K562 (cell line): ENCODE measurements at regions not wholly inside any gene's neighbourhood (a gene's known extent, or its start where the extent isn't known, plus 50 kb on each side); places are given as distances from the start of the nearest gene placed in this dataset.

ENCODE experiments used
- ATAC-seq: fragments of 200-7000 bp; cut with Tn5 transposase; 3 replicates; pipeline ENCODE4 v1.9.1; 2020; ENCODE audit warnings: moderate library complexity
- BruUV-seq: library from RNA; stranded (reverse); fragments of 400-500 nt; replicated peaks from 2 replicates; lab custom pipeline; 2021; lab: Mats Ljungman, UMichigan
- CTCF ChIA-PET: fragments of 300-600 bp; formaldehyde crosslinking; extraction: SDS; loops from one replicate; lab custom pipeline; 2021; ENCODE audit warnings: low intra/inter-chr PET ratio; lab: Yijun Ruan, JAX
- POLR2A ChIA-PET: fragments of 300-600, 350-650 bp; sonication (Branson Sonifier 250); formaldehyde crosslinking; extraction: SDS; loops from one replicate; lab custom pipeline; 2021; ENCODE audit warnings: antibody characterized with exemption, inconsistent platforms; lab: Yijun Ruan, JAX
- DNase-seq, 4 experiments: peaks; one replicate each; pipeline versions ENCODE4 v3.0.0 to v3.0.0-alpha.2; 2011 to 2018; ENCODE audit warnings: low spot score in 3 of 4, mixed read lengths in 3 of 4; ENCODE audit errors: extremely low read depth in 1 of 4
- FAIRE-seq: peaks from 2 replicates; lab custom pipeline; 2011; peaks lifted over from hg19 to GRCh38; lab: Jason Lieb, UNC
- H2AFZ ChIP-seq: 2 replicates; pipeline ENCODE4 v1.6.0; 2011; ENCODE audit warnings: low read depth, low read length, control low read depth, inconsistent platforms
- H3K27ac ChIP-seq: fragments of 200-600 bp; 3 replicates; pipeline ENCODE4 v1.8.0; 2011; ENCODE audit warnings: low read depth, mild to moderate bottlenecking, control low read depth, inconsistent platforms, low read length, moderate library complexity, mixed read lengths; ENCODE audit errors: extremely low read depth
- H3K27me3 ChIP-seq, 2 experiments: fragments of 300-600 bp in 1 of 2; 2 replicates in 1 of 2; 3 replicates in 1 of 2; pipeline versions ENCODE4 v1.6.0 to v1.8.0; 2011; ENCODE audit warnings: inconsistent platforms in 2 of 2, low read length in 2 of 2, mild to moderate bottlenecking in 1 of 2, mixed read lengths in 1 of 2, moderate library complexity in 1 of 2; ENCODE audit not compliant: control insufficient read depth in 2 of 2, insufficient read depth in 2 of 2
- H3K36me3 ChIP-seq: fragments of 300-600 bp; 3 replicates; pipeline ENCODE4 v1.8.0; 2011; ENCODE audit warnings: mild to moderate bottlenecking, low read length, inconsistent platforms; ENCODE audit not compliant: control insufficient read depth, insufficient read depth
- H3K4me1 ChIP-seq, 2 experiments: fragments of 200-600 bp in 1 of 2; replicated peaks in 1 of 2; 2 replicates in 1 of 2; 3 replicates in 1 of 2; pipeline versions ENCODE4 v1.5.1 to v1.8.0; 2011; ENCODE audit warnings: inconsistent platforms in 2 of 2, low read length in 2 of 2, mild to moderate bottlenecking in 1 of 2, mixed read lengths in 1 of 2, moderate library complexity in 1 of 2; ENCODE audit not compliant: control insufficient read depth in 2 of 2, insufficient read depth in 2 of 2
- H3K4me2 ChIP-seq: 2 replicates; pipeline ENCODE4 v1.6.1; 2011; ENCODE audit warnings: low read length, control low read depth, inconsistent platforms, mixed read lengths; ENCODE audit not compliant: insufficient read depth
- H3K4me3 ChIP-seq: fragments of 200-600 bp; sonication (generic), shearing (Covaris generic); 2 replicates; pipeline ENCODE4 v1.5.1; 2016; ENCODE audit warnings: control low read depth, inconsistent platforms
- H3K79me2 ChIP-seq: fragments of 200-600 bp; 3 replicates; pipeline ENCODE4 v1.8.0; 2011; ENCODE audit warnings: low read length, inconsistent platforms; ENCODE audit not compliant: control insufficient read depth, insufficient read depth
- H3K9ac ChIP-seq, 2 experiments: 2 replicates each; pipeline versions ENCODE4 v1.6.0 to v1.6.1; 2011; ENCODE audit warnings: low read depth in 2 of 2, low read length in 2 of 2, control low read depth in 1 of 2, inconsistent platforms in 1 of 2, mild to moderate bottlenecking in 1 of 2, mixed read lengths in 1 of 2; ENCODE audit not compliant: insufficient read depth in 1 of 2
- H3K9me1 ChIP-seq: one replicate; pipeline ENCODE4 v1.6.0; 2011; ENCODE audit warnings: inconsistent platforms, mild to moderate bottlenecking, low read length, moderate library complexity; ENCODE audit not compliant: control insufficient read depth, insufficient read depth
- H3K9me3 ChIP-seq: replicated peaks from 2 replicates; pipeline ENCODE4 v1.5.1; 2011; ENCODE audit warnings: low read depth, low read length, inconsistent platforms; ENCODE audit not compliant: control insufficient read depth, insufficient read depth
- H4K20me1 ChIP-seq: replicated peaks from 2 replicates; pipeline ENCODE4 v1.6.1; 2011; ENCODE audit warnings: low read length, inconsistent platforms, mixed read lengths; ENCODE audit not compliant: control insufficient read depth, insufficient read depth
- ATF1 ChIP-seq, 2 experiments: fragments of 450-650 bp in 1 of 2; IDR thresholded peaks; 2 replicates each; pipeline ENCODE4 v1.6.1; 2016; ENCODE audit warnings: missing compliant biosample characterization in 1 of 2, missing genetic modification characterization in 1 of 2
- GTF3C2 ChIP-seq: IDR thresholded peaks from 3 replicates; pipeline ENCODE4 v1.6.1; 2011; ENCODE audit warnings: borderline replicate concordance, mild to moderate bottlenecking, moderate library complexity; ENCODE audit not compliant: insufficient read length; ENCODE audit errors: extremely low read depth
- PCBP1 ChIP-seq: fragments of 200-400 bp; formaldehyde crosslinking; IDR thresholded peaks from 2 replicates; pipeline ENCODE4 v1.6.1; 2018; ENCODE audit warnings: mild to moderate bottlenecking, low read depth, low read length; ENCODE audit not compliant: poor library complexity, severe bottlenecking
- RBM34 ChIP-seq: fragments of 200-400 bp; formaldehyde crosslinking; IDR thresholded peaks from 2 replicates; pipeline ENCODE4 v1.6.1; 2018; ENCODE audit warnings: low read length, borderline replicate concordance; ENCODE audit not compliant: insufficient read depth
- TFE3 ChIP-seq: fragments of 450-650 bp; formaldehyde crosslinking; IDR thresholded peaks from 2 replicates; pipeline ENCODE4 v1.4.0; 2020; ENCODE audit warnings: mild to moderate bottlenecking, mixed read lengths
- ZKSCAN3 ChIP-seq: fragments of 250-450 bp; sonication (Bioruptor Pico); IDR thresholded peaks from 2 replicates; pipeline ENCODE4 v1.4.0; 2020
- WGBS: fragments of 100-300 bp; shearing (Covaris generic); methylation state at CpG from one replicate; pipeline ENCODE4 v1.1.6; 2016; ENCODE audit warnings: low coverage, mixed read lengths; ENCODE audit not compliant: insufficient coverage; ENCODE audit errors: missing lambda C conversion rate; 5-methylcytosine and 5-hydroxymethylcytosine counted together
- in situ Hi-C: fragments of 300-500 bp; cut with MboI; formaldehyde crosslinking; loops from 4 replicates; pipeline ENCODE4 v1.15.0; 2018; ENCODE audit warnings: inconsistent platforms, mixed read lengths
- intact Hi-C: fragments of 100-400 bp; cut with micrococcal nuclease; formaldehyde crosslinking; loops from 2 replicates; pipeline ENCODE4 v1.14.2; 2022

GRCh38 chr1:90354704-90355103 lies 359.8 kb downstream of the ZNF326 start:
- ChIA-PET POLR2A (no interaction called here), CTCF (no interaction called here)
- H3K36me3 ChIP-seq: no peaks in the 10 kb centered on the region
- in situ Hi-C loops (no loop called here), intact Hi-C loops (no loop called here)
- H3K9ac ChIP-seq: no peak overlapping the region
- 0% methylated on average over 2 of the region's 2 CpGs for WGBS
- no peaks in the 10 kb centered on the region for H3K9me3 ChIP-seq
- FAIRE-seq (no peak), DNase-seq (no peak), ATAC-seq (no peak)
- H3K4me3 ChIP-seq: no peak overlapping the region
- no peaks in the 10 kb centered on the region for H3K79me2 ChIP-seq
- no peak overlapping the region for H2AFZ ChIP-seq
- TF ChIP-seq ZKSCAN3 (CRISPR knock-in tag) (no peak), TFE3 (CRISPR knock-in tag) (peak; percentile 56), GTF3C2 (no peak), RBM34 (no peak), ATF1 (CRISPR knock-in tag; IDR thresholded peaks at IDR 0.05) (no peak), ATF1 (tag; IDR thresholded peaks at IDR 0.05) (no peak), PCBP1 (no peak)
- no peaks in the 10 kb centered on the region for H3K9me1 ChIP-seq
- BruUV-seq: no TSS peak
- H3K27ac ChIP-seq: no peak overlapping the region
- H3K4me2 ChIP-seq: no peak overlapping the region
- no peaks in the 10 kb centered on the region; a peak in 2 of 5 replicates for H3K27me3 ChIP-seq
- no peaks in the 10 kb centered on the region for H4K20me1 ChIP-seq
- H3K4me1 ChIP-seq: no peaks in the 10 kb centered on the region
